Neural progenitor cell (in vitro differentiated cells): ENCODE measurements at regions not wholly inside any gene's neighbourhood (a gene's known extent, or its start where the extent isn't known, plus 50 kb on each side); places are given as distances from the start of the nearest gene placed in this dataset.

ENCODE experiments used
- CTCF ChIP-seq: fragments of 200-600 bp; sonication (generic); IDR thresholded peaks from 2 replicates; pipeline ENCODE4 v1.5.1; 2017; ENCODE audit warnings: antibody characterized with exemption, mild to moderate bottlenecking
- EZH2 ChIP-seq: fragments of 200-600 bp; sonication (generic); IDR thresholded peaks from 2 replicates; pipeline ENCODE4 v1.6.1; 2017; ENCODE audit warnings: antibody characterized with exemption, mild to moderate bottlenecking, moderate library complexity
- EZH2phosphoT487 ChIP-seq: fragments of 200-600 bp; sonication (generic); IDR thresholded peaks from 2 replicates; pipeline ENCODE4 v1.6.1; 2017; ENCODE audit warnings: antibody characterized with exemption

GRCh38 chr13:108033800-108034707 lies 181.3 kb downstream of the LIG4 start:
- TF ChIP-seq CTCF (no peak), EZH2 (no peak), EZH2phosphoT487 (no peak)
